ENCODE measurements at regions not wholly inside any gene's neighbourhood (a gene's known extent, or its start where the extent isn't known, plus 50 kb on each side); places are given as distances from the start of the nearest gene placed in this dataset.

DNA sequence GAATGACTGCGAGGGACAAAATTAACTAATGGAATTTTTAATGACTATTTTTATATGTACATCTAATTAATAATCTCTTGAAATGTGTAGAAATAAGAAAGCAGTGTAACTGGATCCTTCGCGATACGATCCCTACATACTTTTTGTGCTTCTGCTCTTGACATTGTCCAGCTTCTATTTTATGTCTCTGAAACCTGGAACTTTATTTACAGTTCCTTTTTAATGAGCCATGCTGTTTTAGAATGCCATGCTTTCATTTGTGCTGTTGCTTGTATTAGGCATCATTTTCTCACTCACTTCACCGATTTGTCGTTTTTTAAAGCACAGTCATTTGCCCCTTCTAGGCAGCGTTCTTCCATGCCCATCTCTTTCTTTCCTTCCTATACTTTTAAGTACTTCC is 301.3 kb downstream of the EDEM1 start:
- TF ChIP-seq, protein P1, sequence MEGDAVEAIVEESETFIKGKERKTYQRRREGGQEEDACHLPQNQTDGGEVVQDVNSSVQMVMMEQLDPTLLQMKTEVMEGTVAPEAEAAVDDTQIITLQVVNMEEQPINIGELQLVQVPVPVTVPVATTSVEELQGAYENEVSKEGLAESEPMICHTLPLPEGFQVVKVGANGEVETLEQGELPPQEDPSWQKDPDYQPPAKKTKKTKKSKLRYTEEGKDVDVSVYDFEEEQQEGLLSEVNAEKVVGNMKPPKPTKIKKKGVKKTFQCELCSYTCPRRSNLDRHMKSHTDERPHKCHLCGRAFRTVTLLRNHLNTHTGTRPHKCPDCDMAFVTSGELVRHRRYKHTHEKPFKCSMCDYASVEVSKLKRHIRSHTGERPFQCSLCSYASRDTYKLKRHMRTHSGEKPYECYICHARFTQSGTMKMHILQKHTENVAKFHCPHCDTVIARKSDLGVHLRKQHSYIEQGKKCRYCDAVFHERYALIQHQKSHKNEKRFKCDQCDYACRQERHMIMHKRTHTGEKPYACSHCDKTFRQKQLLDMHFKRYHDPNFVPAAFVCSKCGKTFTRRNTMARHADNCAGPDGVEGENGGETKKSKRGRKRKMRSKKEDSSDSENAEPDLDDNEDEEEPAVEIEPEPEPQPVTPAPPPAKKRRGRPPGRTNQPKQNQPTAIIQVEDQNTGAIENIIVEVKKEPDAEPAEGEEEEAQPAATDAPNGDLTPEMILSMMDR (IDR thresholded peaks at IDR 0.05), result no peak
- TF ChIP-seq POLR2A (IDR thresholded peaks at IDR 0.05) (no peak), EP300 (IDR thresholded peaks at IDR 0.05) (no peak)
